LNCaP clone FGC (cell line): ENCODE measurements at regions not wholly inside any gene's neighbourhood (a gene's known extent, or its start where the extent isn't known, plus 50 kb on each side); places are given as distances from the start of the nearest gene placed in this dataset.
"Not testable (repeated sequence)": the region's sequence is repeated elsewhere in the genome, so short reads cannot be mapped to it uniquely, and the experiment has no call there.

Source experiments
- DNase-seq: peaks from one replicate; pipeline ENCODE4 v3.0.0-alpha.2; 2011; ENCODE audit warnings: low read depth
- H3K4me3 ChIP-seq: 2 replicates; pipeline ENCODE4 v1.5.1; 2011; ENCODE audit warnings: mild to moderate bottlenecking, low read depth, low read length, control low read depth
- CTCF ChIP-seq: IDR thresholded peaks from 2 replicates; pipeline ENCODE4 v1.5.1; 2012; ENCODE audit warnings: mild to moderate bottlenecking; ENCODE audit not compliant: control insufficient read depth, insufficient read depth; ENCODE audit errors: extremely low read depth

- no peak overlapping the region for H3K4me3 ChIP-seq
- no peak for TF ChIP-seq CTCF
- no peak for DNase-seq
Observed at GRCh38 chr18:79588636-79589481, 90.7 kb upstream of the CTDP1 start.

GRCh38 chr18:79589601-79590091, 90.0 kb upstream of the CTDP1 start:
- no peak for DNase-seq
- H3K4me3 ChIP-seq, result no peak overlapping the region
- TF ChIP-seq CTCF, result no peak

GRCh38 chr18:79590191-79591031, 89.2 kb upstream of the CTDP1 start:
- no peak overlapping the region for H3K4me3 ChIP-seq
- TF ChIP-seq CTCF, result no peak
- DNase-seq, result no peak

- TF ChIP-seq CTCF, result no peak
- no peak for DNase-seq
- H3K4me3 ChIP-seq, result no peak overlapping the region
Observed at GRCh38 chr18:79591032-79591308, 88.6 kb upstream of the CTDP1 start.

GRCh38 chr18:79592684-79593083, 86.9 kb upstream of the CTDP1 start:
- H3K4me3 ChIP-seq, DNase-seq: not testable (repeated sequence)

GRCh38 chr18:79595876-79596374, 83.7 kb upstream of the CTDP1 start:
- no peak for TF ChIP-seq CTCF
- DNase-seq, result no peak
- no peak overlapping the region for H3K4me3 ChIP-seq

GRCh38 chr18:79596446-79597175, 83.0 kb upstream of the CTDP1 start:
- H3K4me3 ChIP-seq, result no peak overlapping the region
- TF ChIP-seq CTCF, result no peak
- DNase-seq, result no peak
